ENCODE measurements at regions not wholly inside any gene's neighbourhood (a gene's known extent, or its start where the extent isn't known, plus 50 kb on each side); places are given as distances from the start of the nearest gene placed in this dataset.

DNA sequence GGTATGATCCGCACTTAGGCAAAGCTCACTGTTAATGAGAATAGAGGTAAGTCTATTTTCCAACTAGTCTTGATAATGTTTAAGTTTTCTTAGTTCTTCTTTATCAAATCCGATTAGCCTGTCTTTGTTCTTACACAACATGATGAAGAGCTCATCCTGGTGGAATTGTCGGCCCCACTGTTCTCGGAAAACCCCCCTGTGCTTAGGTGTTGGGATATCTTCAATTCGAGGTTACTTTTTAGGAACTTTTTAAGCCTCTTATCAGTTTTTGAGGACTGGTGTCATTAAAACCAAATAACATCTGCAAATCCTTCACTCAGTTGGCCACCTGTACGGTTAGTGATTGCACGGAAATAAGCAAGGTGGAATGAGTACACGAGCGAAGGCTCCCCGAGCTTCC is 60.7 kb upstream of the KIF26B start:
- H3K36me3 Mint-ChIP-seq, result no peaks in the 10 kb centered on the region
- H3K4me1 Mint-ChIP-seq, result peaks cover 6% of the 10 kb centered on the region

DNA sequence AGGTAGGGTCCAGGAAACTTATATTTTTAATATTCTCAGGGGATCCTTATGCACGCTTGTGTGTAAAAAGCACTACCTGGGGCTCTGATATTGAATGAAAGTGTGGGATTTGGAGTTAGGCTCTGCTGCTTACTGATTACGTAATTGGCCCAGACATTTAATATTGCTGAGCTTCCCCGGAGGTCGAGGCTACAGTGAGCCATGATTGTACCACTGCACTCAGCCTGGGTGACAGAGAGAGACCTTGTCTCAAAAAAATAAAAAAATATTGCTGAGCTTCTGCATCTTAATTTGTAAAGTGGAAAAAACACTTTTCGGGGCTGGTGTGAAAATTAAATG is 62.2 kb upstream of the KIF26B start:
- peaks cover 6% of the 10 kb centered on the region for H3K4me1 Mint-ChIP-seq
- no peaks in the 10 kb centered on the region for H3K36me3 Mint-ChIP-seq
- no peak overlapping the region for H3K27ac Mint-ChIP-seq
- H3K9me3 Mint-ChIP-seq, result peaks cover under 1% of the 10 kb centered on the region
- TF ChIP-seq, protein P1, sequence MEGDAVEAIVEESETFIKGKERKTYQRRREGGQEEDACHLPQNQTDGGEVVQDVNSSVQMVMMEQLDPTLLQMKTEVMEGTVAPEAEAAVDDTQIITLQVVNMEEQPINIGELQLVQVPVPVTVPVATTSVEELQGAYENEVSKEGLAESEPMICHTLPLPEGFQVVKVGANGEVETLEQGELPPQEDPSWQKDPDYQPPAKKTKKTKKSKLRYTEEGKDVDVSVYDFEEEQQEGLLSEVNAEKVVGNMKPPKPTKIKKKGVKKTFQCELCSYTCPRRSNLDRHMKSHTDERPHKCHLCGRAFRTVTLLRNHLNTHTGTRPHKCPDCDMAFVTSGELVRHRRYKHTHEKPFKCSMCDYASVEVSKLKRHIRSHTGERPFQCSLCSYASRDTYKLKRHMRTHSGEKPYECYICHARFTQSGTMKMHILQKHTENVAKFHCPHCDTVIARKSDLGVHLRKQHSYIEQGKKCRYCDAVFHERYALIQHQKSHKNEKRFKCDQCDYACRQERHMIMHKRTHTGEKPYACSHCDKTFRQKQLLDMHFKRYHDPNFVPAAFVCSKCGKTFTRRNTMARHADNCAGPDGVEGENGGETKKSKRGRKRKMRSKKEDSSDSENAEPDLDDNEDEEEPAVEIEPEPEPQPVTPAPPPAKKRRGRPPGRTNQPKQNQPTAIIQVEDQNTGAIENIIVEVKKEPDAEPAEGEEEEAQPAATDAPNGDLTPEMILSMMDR (IDR thresholded peaks at IDR 0.05; ENCODE audit: unreplicated experiment), result no peak
- H3K27me3 Mint-ChIP-seq (ENCODE audit: low read depth), result no peaks in the 10 kb centered on the region
- H3K4me3 Mint-ChIP-seq, result no peak overlapping the region
- DNase-seq (ENCODE audit: low spot score in 2 of 2, unreplicated experiment in 2 of 2), result no peak

More for the DNA sequence above, 60.7 kb upstream of the KIF26B start:
- Mint-ChIP-seq H3K4me3 (no peak overlapping the region), H3K27me3 (ENCODE audit: low read depth) (no peaks in the 10 kb centered on the region), H3K9me3 (peaks cover 5% of the 10 kb centered on the region), H3K27ac (no peak overlapping the region)
- DNase-seq (ENCODE audit: low spot score in 2 of 2, unreplicated experiment in 2 of 2), result no peak
- TF ChIP-seq, protein P1 (IDR thresholded peaks at IDR 0.05; ENCODE audit: unreplicated experiment), result no peak

DNA sequence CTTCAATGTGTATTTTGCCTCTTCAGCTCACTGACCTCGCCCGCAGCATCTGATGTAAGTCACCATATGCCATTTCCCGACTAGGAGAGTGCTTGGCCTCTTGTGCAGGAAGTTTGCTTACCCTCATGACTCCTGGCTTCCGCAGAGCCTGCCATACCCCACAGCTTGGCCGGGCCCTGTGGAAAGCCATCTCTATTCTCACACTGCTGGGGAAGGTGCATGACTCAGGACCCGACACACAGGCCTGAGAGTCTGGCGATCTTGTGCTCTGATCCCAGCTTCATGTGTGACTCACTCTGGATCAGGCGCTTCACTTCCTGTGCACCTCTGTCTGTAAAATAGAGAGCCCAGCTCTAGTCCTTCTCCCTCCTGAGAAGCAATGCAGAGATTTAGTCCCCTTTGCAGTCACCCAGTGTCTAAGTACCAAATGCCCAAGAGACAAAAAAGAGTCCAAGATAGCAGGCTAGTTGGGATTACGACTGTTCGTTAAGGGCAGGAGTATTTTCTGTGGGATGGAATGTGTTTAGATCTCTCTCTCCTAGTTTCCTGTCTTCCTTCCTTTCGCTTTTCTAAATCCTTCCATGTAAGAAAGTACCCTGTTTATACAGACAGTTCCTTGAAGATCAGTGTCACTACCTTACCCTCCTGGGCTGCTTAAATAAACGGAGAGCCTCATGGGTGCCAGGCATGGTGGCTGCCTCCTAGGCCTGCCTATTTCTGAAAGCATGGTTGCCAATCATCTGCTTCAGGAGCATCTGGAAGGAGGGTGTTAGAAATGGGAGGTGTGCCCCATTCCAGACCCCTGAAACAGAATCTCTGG is 62.8 kb upstream of the KIF26B start:
- Mint-ChIP-seq H3K36me3 (no peaks in the 10 kb centered on the region), H3K4me3 (no peak overlapping the region), H3K27ac (no peak overlapping the region), H3K4me1 (peaks cover 6% of the 10 kb centered on the region), H3K9me3 (no peaks in the 10 kb centered on the region), H3K27me3 (ENCODE audit: low read depth) (no peaks in the 10 kb centered on the region)
- no peak for DNase-seq (ENCODE audit: low spot score in 2 of 2, unreplicated experiment in 2 of 2)
- TF ChIP-seq, protein P1 (IDR thresholded peaks at IDR 0.05; ENCODE audit: unreplicated experiment), result no peak

DNA sequence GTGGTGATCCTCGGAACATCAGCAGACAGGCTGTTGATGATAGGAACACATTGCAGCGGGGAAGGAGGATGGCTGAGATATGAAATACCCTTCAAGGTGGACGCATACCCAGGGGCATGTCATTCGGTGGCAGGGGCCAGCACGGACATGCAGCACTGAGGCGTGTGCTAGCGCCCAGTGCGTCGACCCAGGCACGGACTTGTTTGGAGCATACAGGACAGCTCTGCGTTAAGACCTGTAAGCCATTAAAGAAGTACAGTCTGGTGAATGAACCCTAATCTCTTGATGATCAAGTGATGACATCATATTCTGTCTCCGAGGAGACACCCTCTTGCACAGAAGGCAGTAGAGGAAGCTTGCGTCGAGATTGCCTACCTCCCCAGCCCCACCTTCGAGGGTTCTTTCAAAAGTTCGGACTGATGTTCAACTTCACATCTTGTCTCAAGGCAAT is 63.6 kb upstream of the KIF26B start:
- Mint-ChIP-seq H3K27me3 (ENCODE audit: low read depth) (no peaks in the 10 kb centered on the region), H3K36me3 (no peaks in the 10 kb centered on the region), H3K4me1 (peaks cover 6% of the 10 kb centered on the region), H3K4me3 (no peak overlapping the region), H3K27ac (no peak overlapping the region), H3K9me3 (no peaks in the 10 kb centered on the region)
- TF ChIP-seq, protein P1 (IDR thresholded peaks at IDR 0.05; ENCODE audit: unreplicated experiment), result no peak
- DNase-seq (ENCODE audit: low spot score in 2 of 2, unreplicated experiment in 2 of 2), result no peak

DNA sequence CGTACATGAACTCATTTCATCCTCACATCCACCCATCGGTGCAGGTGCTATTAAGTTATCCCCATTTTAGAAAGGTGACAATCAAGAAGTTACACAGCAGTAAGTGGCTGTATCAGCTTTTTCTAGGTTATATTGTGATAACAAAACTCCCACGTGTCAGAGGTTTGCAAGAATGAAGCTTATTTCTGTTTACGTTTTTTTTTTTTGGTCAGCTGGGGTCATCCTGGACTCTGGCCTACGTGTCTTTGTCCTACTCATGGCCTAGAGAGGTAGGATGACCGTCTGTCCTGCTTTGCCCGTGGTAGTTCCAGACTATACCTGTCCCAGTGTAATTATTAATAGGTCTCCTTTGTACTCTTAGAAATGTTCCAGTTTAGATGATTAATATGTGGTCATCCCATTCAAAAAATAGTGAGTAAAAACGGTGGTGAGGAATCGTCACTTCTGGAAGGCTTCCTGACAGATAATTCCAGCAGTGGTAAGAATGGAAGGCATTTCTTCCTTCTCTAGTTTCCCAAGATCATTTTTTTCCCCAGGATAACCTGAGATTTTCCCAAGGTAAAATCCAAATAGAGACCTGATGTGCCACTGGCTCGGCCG is 64.2 kb upstream of the KIF26B start:
- no peak overlapping the region for H3K27ac Mint-ChIP-seq
- H3K4me1 Mint-ChIP-seq, result peaks cover 4% of the 10 kb centered on the region
- no peaks in the 10 kb centered on the region for H3K36me3 Mint-ChIP-seq
- H3K27me3 Mint-ChIP-seq (ENCODE audit: low read depth), result no peaks in the 10 kb centered on the region
- no peak for DNase-seq (ENCODE audit: low spot score in 2 of 2, unreplicated experiment in 2 of 2)
- H3K4me3 Mint-ChIP-seq, result no peak overlapping the region
- H3K9me3 Mint-ChIP-seq, result no peaks in the 10 kb centered on the region
- TF ChIP-seq, protein P1 (IDR thresholded peaks at IDR 0.05; ENCODE audit: unreplicated experiment), result no peak

All from mesothelial cell of epicardium (in vitro differentiated cells).